Endothelial cell of umbilical vein (primary cell): ENCODE measurements at regions not wholly inside any gene's neighbourhood (a gene's known extent, or its start where the extent isn't known, plus 50 kb on each side); places are given as distances from the start of the nearest gene placed in this dataset.

Experiments
- CTCF ChIP-seq, 2 donors: IDR thresholded peaks; 1 replicate in 1 of 2; 2 replicates in 1 of 2; pipeline ENCODE4 v1.5.1; 2011; ENCODE audit warnings: low read length in 2 of 2, mild to moderate bottlenecking in 2 of 2, moderate library complexity in 2 of 2, control low read depth in 1 of 2, inconsistent platforms in 1 of 2, low read depth in 1 of 2; ENCODE audit not compliant: insufficient read depth in 1 of 2; ENCODE audit errors: extremely low read depth in 1 of 2
- EZH2 ChIP-seq: IDR thresholded peaks from 2 replicates; pipeline ENCODE4 v1.6.1; 2012; ENCODE audit warnings: borderline replicate concordance, low read depth, mild to moderate bottlenecking, moderate library complexity, low read length, inconsistent platforms; ENCODE audit not compliant: severe bottlenecking
- GATA2 ChIP-seq: IDR thresholded peaks from 2 replicates; pipeline ENCODE4 v1.7.0; 2011; ENCODE audit warnings: low read depth, mild to moderate bottlenecking, moderate library complexity, mixed read lengths, low read length; ENCODE audit not compliant: insufficient read length, insufficient read depth
- POLR2A ChIP-seq: IDR thresholded peaks from 2 replicates; pipeline ENCODE4 v1.6.1; 2012; ENCODE audit warnings: low read depth, mild to moderate bottlenecking, control low read depth, low read length

DNA sequence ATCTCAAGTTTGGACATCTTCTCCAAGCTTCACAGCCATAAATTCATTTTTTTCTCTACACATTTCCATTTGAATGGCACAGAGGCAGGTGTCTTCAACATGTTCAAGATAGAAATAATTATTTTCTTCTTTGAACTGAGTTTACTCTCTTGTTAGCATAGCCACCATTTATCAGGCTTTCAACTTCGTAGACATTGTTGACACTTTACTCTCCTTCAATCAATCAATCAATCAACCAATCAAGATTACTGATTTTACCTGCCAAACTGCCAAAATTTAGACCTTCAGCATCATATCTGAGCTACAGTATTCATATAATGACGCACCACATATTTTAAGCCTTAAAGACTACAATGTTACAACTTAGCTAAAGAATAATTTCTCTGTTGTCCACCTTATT is 300.1 kb upstream of the LUZP2 start:
- TF ChIP-seq CTCF (IDR thresholded peaks at IDR 0.05; ENCODE audit: extremely low read depth in 1 of 2, insufficient read depth in 1 of 2, low read depth in 1 of 2, low read length in 2 of 2) (no peak), POLR2A (no peak), GATA2 (no peak), EZH2 (no peak)
